HUES64 (cell line): ENCODE measurements at regions not wholly inside any gene's neighbourhood (a gene's known extent, or its start where the extent isn't known, plus 50 kb on each side); places are given as distances from the start of the nearest gene placed in this dataset.
"Not testable (repeated sequence)": the region's sequence is repeated elsewhere in the genome, so short reads cannot be mapped to it uniquely, and the experiment has no call there.

ENCODE experiments used
- H3K27ac ChIP-seq: 2 replicates; pipeline ENCODE4 v1.7.0; 2013; ENCODE audit warnings: low read depth, low read length, inconsistent platforms
- H3K27me3 ChIP-seq: 2 replicates; pipeline ENCODE4 v1.6.1; 2013; ENCODE audit warnings: mild to moderate bottlenecking, low read length; ENCODE audit not compliant: insufficient read depth
- H3K36me3 ChIP-seq: 2 replicates; pipeline ENCODE4 v1.6.1; 2013; ENCODE audit warnings: mild to moderate bottlenecking, low read length; ENCODE audit not compliant: insufficient read depth
- H3K4me1 ChIP-seq: 2 replicates; pipeline ENCODE4 v1.6.1; 2013; ENCODE audit warnings: mild to moderate bottlenecking, low read length, moderate library complexity; ENCODE audit not compliant: insufficient read depth
- H3K4me3 ChIP-seq: 2 replicates; pipeline ENCODE4 v1.5.1; 2013; ENCODE audit warnings: mild to moderate bottlenecking, low read length, moderate library complexity
- H3K9ac ChIP-seq: 2 replicates; pipeline ENCODE4 v1.6.1; 2013; ENCODE audit warnings: mild to moderate bottlenecking, low read depth, low read length
- H3K9me3 ChIP-seq: 2 replicates; pipeline ENCODE4 v1.6.1; 2013; ENCODE audit warnings: low read depth, low read length; ENCODE audit not compliant: insufficient read depth
- WGBS: fragments of 150-250, 120-280 bp; methylation state at CpG from one replicate; pipeline ENCODE4 v1.1.7; 2013; ENCODE audit warnings: missing lambda C conversion rate; 5-methylcytosine and 5-hydroxymethylcytosine counted together

- WGBS, result 65% methylated on average over 2 of the region's 4 CpGs
- H3K9me3 ChIP-seq, H3K27ac ChIP-seq, H3K4me3 ChIP-seq, H3K4me1 ChIP-seq, H3K9ac ChIP-seq, H3K36me3 ChIP-seq, H3K27me3 ChIP-seq: not testable (repeated sequence)
These were observed 52.9 kb downstream of the OR52B4 start for GRCh38 chr11:4315292-4315691.

GRCh38 chr11:4277225-4277624 is 91.0 kb downstream of the OR52B4 start:
- not testable (repeated sequence) for H3K9me3 ChIP-seq, H3K27me3 ChIP-seq, H3K36me3 ChIP-seq, H3K4me1 ChIP-seq, H3K9ac ChIP-seq, H3K27ac ChIP-seq, H3K4me3 ChIP-seq
- WGBS, result 100% methylated on average over 2 of the region's 9 CpGs

- H3K9me3 ChIP-seq, H3K9ac ChIP-seq, H3K4me3 ChIP-seq, H3K36me3 ChIP-seq, H3K27ac ChIP-seq, H3K4me1 ChIP-seq, H3K27me3 ChIP-seq: not testable (repeated sequence)
- 31% methylated on average over 1 of the region's 3 CpGs for WGBS
These were observed 117.1 kb downstream of the OR52B4 start for GRCh38 chr11:4251085-4251484.

- not testable (repeated sequence) for H3K9me3 ChIP-seq, H3K27me3 ChIP-seq, H3K27ac ChIP-seq, H3K36me3 ChIP-seq, H3K4me3 ChIP-seq, H3K4me1 ChIP-seq, H3K9ac ChIP-seq
- WGBS, result no CpG with 5 or more reads among the region's 2 CpGs
These were observed 118.7 kb downstream of the OR52B4 start for GRCh38 chr11:4249475-4249874.

GRCh38 chr11:4237771-4238170 is 130.4 kb downstream of the OR52B4 start:
- H3K27me3 ChIP-seq, result not testable (repeated sequence)

GRCh38 chr11:4218857-4219256 is 124.3 kb downstream of the RRM1 start:
- not testable (repeated sequence) for H3K4me1 ChIP-seq, H3K4me3 ChIP-seq, H3K36me3 ChIP-seq, H3K9ac ChIP-seq, H3K27ac ChIP-seq, H3K9me3 ChIP-seq, H3K27me3 ChIP-seq
- WGBS, result 67% methylated on average over 4 of the region's 4 CpGs

More at GRCh38 chr11:4237771-4238170, 130.4 kb downstream of the OR52B4 start:
- H3K27ac ChIP-seq, H3K4me1 ChIP-seq, H3K9me3 ChIP-seq, H3K9ac ChIP-seq, H3K4me3 ChIP-seq, H3K36me3 ChIP-seq: not testable (repeated sequence)
- 89% methylated on average over 21 of the region's 21 CpGs for WGBS

GRCh38 chr11:4213746-4214145 is 119.1 kb downstream of the RRM1 start:
- Histone ChIP-seq H3K9ac (no peak overlapping the region), H3K9me3 (no peaks in the 10 kb centered on the region), H3K4me1 (no peaks in the 10 kb centered on the region), H3K36me3 (no peaks in the 10 kb centered on the region), H3K27me3 (peaks cover 29% of the 10 kb centered on the region), H3K27ac (no peak overlapping the region), H3K4me3 (no peak overlapping the region)
- WGBS, result 79% methylated on average over 5 of the region's 5 CpGs

GRCh38 chr11:4211991-4212390 is 117.4 kb downstream of the RRM1 start:
- WGBS, result 17% methylated on average over 24 of the region's 24 CpGs
- H3K27me3 ChIP-seq, result peaks cover 29% of the 10 kb centered on the region
- H3K36me3 ChIP-seq, result no peaks in the 10 kb centered on the region
- H3K27ac ChIP-seq, result no peak overlapping the region
- no peak overlapping the region for H3K9ac ChIP-seq
- H3K9me3 ChIP-seq, result no peaks in the 10 kb centered on the region
- H3K4me3 ChIP-seq, result peak overlapping the region; percentile 34
- no peaks in the 10 kb centered on the region for H3K4me1 ChIP-seq

- 82% methylated on average over 9 of the region's 9 CpGs for WGBS
- H3K9me3 ChIP-seq, result no peaks in the 10 kb centered on the region
- no peak overlapping the region for H3K27ac ChIP-seq
- H3K27me3 ChIP-seq, result no peaks in the 10 kb centered on the region
- H3K4me3 ChIP-seq, result no peak overlapping the region
- no peak overlapping the region for H3K9ac ChIP-seq
- no peaks in the 10 kb centered on the region for H3K36me3 ChIP-seq
- no peaks in the 10 kb centered on the region for H3K4me1 ChIP-seq
These were observed 109.2 kb downstream of the RRM1 start for GRCh38 chr11:4203603-4204360.

- no peaks in the 10 kb centered on the region for H3K9me3 ChIP-seq
- H3K4me3 ChIP-seq, result no peak overlapping the region
- no peaks in the 10 kb centered on the region for H3K36me3 ChIP-seq
- H3K27ac ChIP-seq, result no peak overlapping the region
- no peaks in the 10 kb centered on the region for H3K4me1 ChIP-seq
- H3K27me3 ChIP-seq, result no peaks in the 10 kb centered on the region
- no peak overlapping the region for H3K9ac ChIP-seq
These were observed 108.2 kb downstream of the RRM1 start for GRCh38 chr11:4202749-4203148.

- no peaks in the 10 kb centered on the region for H3K4me1 ChIP-seq
- H3K9me3 ChIP-seq, result no peaks in the 10 kb centered on the region
- H3K27me3 ChIP-seq, result no peaks in the 10 kb centered on the region
- H3K27ac ChIP-seq, result no peak overlapping the region
- 73% methylated on average over 1 of the region's 2 CpGs for WGBS
- no peaks in the 10 kb centered on the region for H3K36me3 ChIP-seq
- no peak overlapping the region for H3K9ac ChIP-seq
- no peak overlapping the region for H3K4me3 ChIP-seq
These were observed 102.5 kb downstream of the RRM1 start for GRCh38 chr11:4197112-4197511.

GRCh38 chr11:4195909-4196308 is 101.3 kb downstream of the RRM1 start:
- Histone ChIP-seq H3K4me3 (no peak overlapping the region), H3K36me3 (no peaks in the 10 kb centered on the region), H3K9ac (no peak overlapping the region), H3K4me1 (no peaks in the 10 kb centered on the region), H3K27ac (no peak overlapping the region), H3K9me3 (no peaks in the 10 kb centered on the region), H3K27me3 (no peaks in the 10 kb centered on the region)
- 96% methylated on average over 2 of the region's 2 CpGs for WGBS
